ENCODE measurements at regions not wholly inside any gene's neighbourhood (a gene's known extent, or its start where the extent isn't known, plus 50 kb on each side); places are given as distances from the start of the nearest gene placed in this dataset.

DNA sequence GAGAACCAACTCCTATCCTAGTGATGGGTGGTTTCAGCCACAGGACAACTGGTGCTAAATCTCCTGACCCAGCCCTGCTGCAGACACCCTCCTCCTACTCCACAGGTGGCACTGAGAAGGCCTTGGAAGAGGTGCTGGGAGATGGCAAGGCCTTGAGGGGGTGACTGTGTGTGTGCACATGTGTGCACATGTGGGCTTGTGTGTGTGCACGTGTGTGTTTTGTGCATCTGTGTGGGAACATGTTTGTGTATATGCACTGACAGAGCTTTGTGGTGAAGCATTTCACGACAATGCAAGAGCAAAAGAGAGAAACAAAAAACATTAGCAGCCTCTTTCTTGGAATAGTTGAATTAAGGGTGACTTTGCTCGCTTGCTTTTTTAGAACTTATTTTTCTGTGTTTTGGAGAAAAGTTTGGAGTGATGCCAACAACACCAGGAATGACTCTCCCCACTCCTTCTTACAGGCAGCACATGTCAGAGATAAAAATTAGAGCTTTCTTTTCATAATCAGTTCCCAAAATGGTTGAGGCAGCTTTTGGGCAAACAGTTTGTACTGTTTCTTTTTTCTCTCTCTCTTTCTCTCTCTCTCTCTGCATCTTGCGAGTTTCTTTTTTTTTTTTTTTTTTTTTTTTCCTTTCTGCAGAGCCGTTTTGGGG lies 69.5 kb downstream of the SEC61G start:
- 35% methylated on average over 5 of the region's 5 CpGs for WGBS
- no peak overlapping the region for H3K4me3 ChIP-seq
- H3K4me1 ChIP-seq: no peaks in the 10 kb centered on the region
- H3K27ac ChIP-seq: no peak overlapping the region
- no peak for DNase-seq (ENCODE audit: low spot score in 2 of 2)
- no peaks in the 10 kb centered on the region for H3K27me3 ChIP-seq
- H3K36me3 ChIP-seq: no peaks in the 10 kb centered on the region
- no peaks in the 10 kb centered on the region for H3K9me3 ChIP-seq
- TF ChIP-seq, protein P1, sequence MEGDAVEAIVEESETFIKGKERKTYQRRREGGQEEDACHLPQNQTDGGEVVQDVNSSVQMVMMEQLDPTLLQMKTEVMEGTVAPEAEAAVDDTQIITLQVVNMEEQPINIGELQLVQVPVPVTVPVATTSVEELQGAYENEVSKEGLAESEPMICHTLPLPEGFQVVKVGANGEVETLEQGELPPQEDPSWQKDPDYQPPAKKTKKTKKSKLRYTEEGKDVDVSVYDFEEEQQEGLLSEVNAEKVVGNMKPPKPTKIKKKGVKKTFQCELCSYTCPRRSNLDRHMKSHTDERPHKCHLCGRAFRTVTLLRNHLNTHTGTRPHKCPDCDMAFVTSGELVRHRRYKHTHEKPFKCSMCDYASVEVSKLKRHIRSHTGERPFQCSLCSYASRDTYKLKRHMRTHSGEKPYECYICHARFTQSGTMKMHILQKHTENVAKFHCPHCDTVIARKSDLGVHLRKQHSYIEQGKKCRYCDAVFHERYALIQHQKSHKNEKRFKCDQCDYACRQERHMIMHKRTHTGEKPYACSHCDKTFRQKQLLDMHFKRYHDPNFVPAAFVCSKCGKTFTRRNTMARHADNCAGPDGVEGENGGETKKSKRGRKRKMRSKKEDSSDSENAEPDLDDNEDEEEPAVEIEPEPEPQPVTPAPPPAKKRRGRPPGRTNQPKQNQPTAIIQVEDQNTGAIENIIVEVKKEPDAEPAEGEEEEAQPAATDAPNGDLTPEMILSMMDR (IDR thresholded peaks at IDR 0.05): no peak
- TF ChIP-seq POLR2A (IDR thresholded peaks at IDR 0.05) (no peak), EP300 (IDR thresholded peaks at IDR 0.05) (no peak), POLR2AphosphoS5 (IDR thresholded peaks at IDR 0.05) (no peak)

DNA sequence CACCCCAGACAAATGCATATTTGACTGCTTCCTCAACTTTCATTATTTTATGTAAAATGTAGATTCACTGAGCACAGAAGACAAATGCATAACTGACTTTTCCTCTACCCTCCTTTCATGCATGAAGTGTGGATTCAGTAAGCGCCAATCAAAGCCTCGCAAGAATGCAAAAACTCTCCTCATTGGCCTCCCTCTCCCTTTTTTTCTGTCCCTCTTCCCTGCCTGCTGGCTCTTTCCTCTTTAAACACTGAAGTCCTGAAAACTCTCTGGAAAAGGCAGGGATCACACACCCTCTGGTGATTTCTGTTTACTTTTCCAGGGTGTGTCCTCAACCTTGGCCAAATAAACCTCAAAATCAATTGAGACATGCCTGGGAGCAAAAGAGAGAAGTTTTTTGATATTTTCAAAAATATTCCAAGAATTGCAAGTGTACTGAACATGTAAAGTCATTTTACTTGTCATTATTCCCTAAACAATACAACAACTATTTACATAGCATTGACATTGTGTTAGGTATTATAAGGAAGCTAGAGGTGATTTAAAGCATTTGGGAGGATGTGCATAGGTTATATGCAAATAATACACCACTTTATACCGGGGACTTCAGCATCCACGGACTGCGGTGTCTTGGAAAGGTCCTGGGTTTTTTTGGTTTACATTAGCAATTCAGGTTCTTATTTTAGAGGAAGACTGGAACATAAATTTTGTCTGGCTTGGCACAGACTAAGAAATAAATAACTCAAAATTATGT lies 71.4 kb downstream of the SEC61G start:
- Histone ChIP-seq H3K36me3 (no peaks in the 10 kb centered on the region), H3K4me3 (no peak overlapping the region), H3K9me3 (no peaks in the 10 kb centered on the region), H3K4me1 (no peaks in the 10 kb centered on the region), H3K27ac (no peak overlapping the region), H3K27me3 (no peaks in the 10 kb centered on the region)
- TF ChIP-seq POLR2AphosphoS5 (IDR thresholded peaks at IDR 0.05) (no peak), POLR2A (IDR thresholded peaks at IDR 0.05) (no peak), EP300 (IDR thresholded peaks at IDR 0.05) (no peak)
- TF ChIP-seq, protein P1 (IDR thresholded peaks at IDR 0.05): no peak
- WGBS: 53% methylated on average over 5 of the region's 5 CpGs
- no peak for DNase-seq (ENCODE audit: low spot score in 2 of 2)

DNA sequence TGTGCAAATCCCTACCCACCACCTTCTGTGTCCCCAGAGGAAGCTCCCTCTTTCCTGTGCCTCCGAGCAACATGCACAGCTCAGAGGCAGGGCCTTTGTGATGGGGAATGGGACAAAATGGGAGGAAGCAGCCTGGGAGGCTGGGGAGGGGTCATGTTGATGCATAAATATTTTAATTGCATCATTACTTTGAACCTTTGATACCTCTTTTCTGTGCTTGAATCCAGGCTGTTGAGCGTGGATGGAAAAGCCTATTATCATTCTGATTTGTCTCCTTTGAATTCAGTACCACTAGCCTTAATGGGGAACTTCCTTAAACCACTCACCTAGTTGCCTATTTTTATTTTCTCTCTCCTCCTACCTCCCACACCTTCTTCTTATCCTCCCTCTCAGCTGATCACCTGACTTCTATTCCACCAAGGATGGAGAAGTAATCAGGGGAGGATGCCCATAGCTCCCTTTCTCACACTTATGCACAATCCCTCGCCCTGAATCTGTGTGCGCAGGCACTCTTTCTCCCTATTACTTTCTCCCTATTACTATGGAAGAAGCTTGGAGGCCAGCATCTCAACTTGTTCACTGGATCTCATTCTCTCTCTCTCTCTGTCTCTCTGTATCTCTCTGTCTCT lies 78.5 kb downstream of the SEC61G start:
- Histone ChIP-seq H3K36me3 (no peaks in the 10 kb centered on the region), H3K27ac (no peak overlapping the region), H3K4me3 (no peak overlapping the region), H3K27me3 (no peaks in the 10 kb centered on the region), H3K9me3 (no peaks in the 10 kb centered on the region), H3K4me1 (no peaks in the 10 kb centered on the region)
- 70% methylated on average over 4 of the region's 4 CpGs for WGBS
- no peak for DNase-seq (ENCODE audit: low spot score in 2 of 2)
- no peak for TF ChIP-seq EP300 (IDR thresholded peaks at IDR 0.05)
- TF ChIP-seq, protein P1 (IDR thresholded peaks at IDR 0.05): no peak
- TF ChIP-seq POLR2AphosphoS5 (IDR thresholded peaks at IDR 0.05): no peak
- TF ChIP-seq POLR2A (IDR thresholded peaks at IDR 0.05): no peak

DNA sequence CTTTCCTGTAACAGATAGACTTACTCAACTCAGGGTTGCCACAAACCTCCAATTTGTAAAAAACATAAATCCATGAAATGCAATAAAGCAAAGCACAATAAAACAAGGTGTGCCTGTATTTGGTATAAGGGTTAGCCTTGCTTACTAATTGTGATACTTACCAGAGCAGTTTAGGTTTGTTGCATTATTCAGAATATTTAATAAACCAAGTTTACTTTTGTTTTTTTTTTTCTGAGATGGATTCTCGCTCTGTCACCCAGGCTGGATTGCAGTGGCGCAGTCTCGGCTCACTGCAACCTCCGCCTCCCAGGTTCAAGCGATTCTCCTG lies 79.6 kb downstream of the SEC61G start:
- WGBS: 100% methylated on average over 5 of the region's 5 CpGs
- no peak overlapping the region for H3K4me3 ChIP-seq
- H3K27ac ChIP-seq: no peak overlapping the region
- DNase-seq (ENCODE audit: low spot score in 2 of 2): no peak
- no peaks in the 10 kb centered on the region for H3K4me1 ChIP-seq
- H3K36me3 ChIP-seq: no peaks in the 10 kb centered on the region
- H3K9me3 ChIP-seq: no peaks in the 10 kb centered on the region
- H3K27me3 ChIP-seq: peaks cover under 1% of the 10 kb centered on the region
- no peak for TF ChIP-seq POLR2A (IDR thresholded peaks at IDR 0.05)
- TF ChIP-seq, protein P1 (IDR thresholded peaks at IDR 0.05): no peak
- TF ChIP-seq POLR2AphosphoS5 (IDR thresholded peaks at IDR 0.05): no peak
- TF ChIP-seq EP300 (IDR thresholded peaks at IDR 0.05): no peak
